Fibroblast of lung (primary cell): ENCODE measurements at regions not wholly inside any gene's neighbourhood (a gene's known extent, or its start where the extent isn't known, plus 50 kb on each side); places are given as distances from the start of the nearest gene placed in this dataset.

Experiments
- DNase-seq, 2 donors: peaks; one replicate each; pipeline versions ENCODE4 v3.0.0 to v3.0.0-alpha.2; 2010; ENCODE audit warnings: low read depth in 2 of 2
- H2AFZ ChIP-seq: 2 replicates; pipeline ENCODE4 v1.5.1; 2012; ENCODE audit warnings: low read length, control low read depth, inconsistent platforms
- H3K27ac ChIP-seq: 2 replicates; pipeline ENCODE4 v1.5.1; 2011; ENCODE audit warnings: low read length, control low read depth; ENCODE audit not compliant: insufficient read depth
- H3K27me3 ChIP-seq: 2 replicates; pipeline ENCODE4 v1.5.1; 2011; ENCODE audit warnings: mild to moderate bottlenecking, low read length; ENCODE audit not compliant: control insufficient read depth, insufficient read depth
- H3K36me3 ChIP-seq: 2 replicates; pipeline ENCODE4 v1.5.1; 2011; ENCODE audit warnings: low read length; ENCODE audit not compliant: control insufficient read depth, insufficient read depth
- H3K4me1 ChIP-seq: 2 replicates; pipeline ENCODE4 v1.5.1; 2011; ENCODE audit warnings: low read length; ENCODE audit not compliant: control insufficient read depth, insufficient read depth; ENCODE audit errors: extremely low read depth
- H3K4me2 ChIP-seq: 2 replicates; pipeline ENCODE4 v1.5.1; 2011; ENCODE audit warnings: low read length, control low read depth; ENCODE audit not compliant: insufficient read depth; ENCODE audit errors: extremely low read depth
- H3K4me3 ChIP-seq, 4 experiments: fragments of 200-600 bp in 1 of 4; sonication (generic) in 1 of 4; replicated peaks in 1 of 4; 2 replicates each; pipeline ENCODE4 v1.5.1; 2011 to 2016; ENCODE audit warnings: low read length in 4 of 4, low read depth in 3 of 4, mild to moderate bottlenecking in 3 of 4, control low read depth in 2 of 4, inconsistent platforms in 1 of 4, mixed read lengths in 1 of 4; ENCODE audit not compliant: insufficient read depth in 1 of 4; ENCODE audit errors: control extremely low read depth in 1 of 4
- H3K79me2 ChIP-seq: 2 replicates; pipeline ENCODE4 v1.5.1; 2012; ENCODE audit warnings: mild to moderate bottlenecking, low read length, inconsistent platforms; ENCODE audit not compliant: control insufficient read depth, insufficient read depth
- H3K9ac ChIP-seq: 2 replicates; pipeline ENCODE4 v1.5.1; 2011; ENCODE audit warnings: mild to moderate bottlenecking, low read length, control low read depth; ENCODE audit not compliant: insufficient read depth
- H3K9me3 ChIP-seq: 2 replicates; pipeline ENCODE4 v1.5.1; 2012; ENCODE audit warnings: low read depth, low read length; ENCODE audit not compliant: control insufficient read depth, insufficient read depth
- H4K20me1 ChIP-seq: 2 replicates; pipeline ENCODE4 v1.5.1; 2011; ENCODE audit warnings: low read length; ENCODE audit not compliant: control insufficient read depth, insufficient read depth; ENCODE audit errors: extremely low read depth
- EZH2 ChIP-seq: IDR thresholded peaks from 2 replicates; pipeline ENCODE4 v1.5.1; 2012; ENCODE audit warnings: low read length, control low read depth, mild to moderate bottlenecking; ENCODE audit errors: missing control alignments
- TF ChIP-seq, protein P1 (sequence below), 2 donors: IDR thresholded peaks in 1 of 2; conservative IDR thresholded peaks in 1 of 2; 1 replicate in 1 of 2; 2 replicates in 1 of 2; pipeline ENCODE4 v1.5.1; 2011 to 2012; ENCODE audit warnings: low read length in 2 of 2, control low read depth in 1 of 2, inconsistent platforms in 1 of 2, low read depth in 1 of 2, mild to moderate bottlenecking in 1 of 2

DNA sequence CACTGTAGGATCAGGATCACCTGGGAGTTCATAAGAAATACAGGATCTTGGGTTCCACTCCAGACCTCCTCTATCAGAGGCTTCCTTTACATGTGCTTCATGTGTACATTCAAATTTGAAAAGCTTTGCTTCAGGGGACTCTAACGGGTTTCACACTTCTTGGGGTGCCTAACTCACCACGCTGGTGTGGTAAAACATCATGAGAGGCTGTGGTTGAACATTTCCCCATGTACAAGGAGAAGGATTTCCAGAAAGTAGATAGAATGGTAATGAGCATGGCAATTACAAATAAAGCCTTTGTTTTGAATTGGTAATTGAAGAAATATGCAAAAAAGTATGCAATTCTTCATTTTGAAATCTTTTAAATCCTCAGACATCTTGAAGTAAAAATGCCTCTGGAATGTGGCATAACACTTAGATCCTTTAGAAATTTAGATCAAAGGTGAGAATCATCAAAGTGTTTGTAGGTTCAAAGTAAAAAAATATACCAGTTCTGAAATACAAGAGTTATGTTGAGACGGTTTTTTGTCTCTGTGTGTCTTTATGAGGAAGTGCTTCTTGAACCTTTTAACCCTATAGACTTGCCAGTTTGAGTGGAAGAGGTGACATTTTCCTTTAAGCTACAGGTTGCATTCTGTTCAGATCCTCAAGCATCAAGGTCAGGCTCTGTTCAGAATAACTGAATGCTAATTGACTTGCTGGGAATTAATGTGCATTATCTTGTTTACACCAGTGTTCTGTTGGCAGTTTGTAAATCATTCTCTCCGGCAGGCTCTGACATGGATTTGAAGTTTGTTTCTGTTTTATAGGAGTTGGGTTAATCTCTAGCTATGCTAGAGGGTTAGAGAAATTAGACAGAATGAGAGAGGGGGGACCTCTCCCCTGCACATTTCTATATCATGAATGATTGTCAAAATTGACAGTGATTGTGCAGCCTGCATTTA lies 415.3 kb downstream of the MAN2A1 start:
- DNase-seq = peak in 1 of 2 donors; percentile 7
- no peaks in the 10 kb centered on the region for H3K79me2 ChIP-seq
- no peak overlapping the region for H3K4me3 ChIP-seq
- no peaks in the 10 kb centered on the region for H3K9me3 ChIP-seq
- no peaks in the 10 kb centered on the region for H3K4me1 ChIP-seq
- TF ChIP-seq, protein P1, sequence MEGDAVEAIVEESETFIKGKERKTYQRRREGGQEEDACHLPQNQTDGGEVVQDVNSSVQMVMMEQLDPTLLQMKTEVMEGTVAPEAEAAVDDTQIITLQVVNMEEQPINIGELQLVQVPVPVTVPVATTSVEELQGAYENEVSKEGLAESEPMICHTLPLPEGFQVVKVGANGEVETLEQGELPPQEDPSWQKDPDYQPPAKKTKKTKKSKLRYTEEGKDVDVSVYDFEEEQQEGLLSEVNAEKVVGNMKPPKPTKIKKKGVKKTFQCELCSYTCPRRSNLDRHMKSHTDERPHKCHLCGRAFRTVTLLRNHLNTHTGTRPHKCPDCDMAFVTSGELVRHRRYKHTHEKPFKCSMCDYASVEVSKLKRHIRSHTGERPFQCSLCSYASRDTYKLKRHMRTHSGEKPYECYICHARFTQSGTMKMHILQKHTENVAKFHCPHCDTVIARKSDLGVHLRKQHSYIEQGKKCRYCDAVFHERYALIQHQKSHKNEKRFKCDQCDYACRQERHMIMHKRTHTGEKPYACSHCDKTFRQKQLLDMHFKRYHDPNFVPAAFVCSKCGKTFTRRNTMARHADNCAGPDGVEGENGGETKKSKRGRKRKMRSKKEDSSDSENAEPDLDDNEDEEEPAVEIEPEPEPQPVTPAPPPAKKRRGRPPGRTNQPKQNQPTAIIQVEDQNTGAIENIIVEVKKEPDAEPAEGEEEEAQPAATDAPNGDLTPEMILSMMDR (conservative IDR thresholded peaks at IDR 0.05 in 1 of 2, IDR thresholded peaks at IDR 0.05 in 1 of 2; ENCODE audit: low read depth in 1 of 2, low read length in 2 of 2) = no peak
- no peak for TF ChIP-seq EZH2
- no peak overlapping the region for H3K27ac ChIP-seq
- no peaks in the 10 kb centered on the region for H3K36me3 ChIP-seq
- H2AFZ ChIP-seq = no peak overlapping the region
- H3K9ac ChIP-seq = no peak overlapping the region
- no peaks in the 10 kb centered on the region for H3K27me3 ChIP-seq
- no peak overlapping the region for H3K4me2 ChIP-seq
- no peaks in the 10 kb centered on the region for H4K20me1 ChIP-seq

DNA sequence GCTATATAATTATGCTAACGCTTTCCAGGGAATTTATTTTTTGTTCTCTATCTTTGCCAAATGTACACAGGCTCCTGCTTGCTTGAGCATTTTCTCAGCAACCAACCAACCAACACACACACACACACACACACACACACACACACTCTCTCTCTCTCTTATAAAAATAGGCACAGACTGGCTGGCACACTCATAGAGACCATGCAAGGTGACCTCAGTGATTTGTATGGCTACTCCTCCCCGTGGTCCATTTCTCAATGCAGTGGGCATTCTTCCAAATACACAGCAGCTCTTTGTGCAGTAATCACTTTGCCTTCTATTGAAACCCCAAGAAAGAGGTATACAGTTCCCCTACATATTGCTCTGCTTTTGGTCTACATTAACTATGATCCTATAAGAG lies 416.0 kb downstream of the MAN2A1 start:
- H3K79me2 ChIP-seq = no peaks in the 10 kb centered on the region
- H3K4me1 ChIP-seq = no peaks in the 10 kb centered on the region
- no peak overlapping the region for H3K4me2 ChIP-seq
- no peaks in the 10 kb centered on the region for H4K20me1 ChIP-seq
- no peak overlapping the region for H3K27ac ChIP-seq
- H3K9ac ChIP-seq = no peak overlapping the region
- DNase-seq = peak; percentile 41 to 68
- H3K4me3 ChIP-seq = no peak overlapping the region
- H3K9me3 ChIP-seq = no peaks in the 10 kb centered on the region
- no peak for TF ChIP-seq EZH2
- TF ChIP-seq, protein P1 (conservative IDR thresholded peaks at IDR 0.05 in 1 of 2, IDR thresholded peaks at IDR 0.05 in 1 of 2; ENCODE audit: low read depth in 1 of 2, low read length in 2 of 2) = no peak
- no peaks in the 10 kb centered on the region for H3K27me3 ChIP-seq
- H2AFZ ChIP-seq = no peak overlapping the region
- H3K36me3 ChIP-seq = no peaks in the 10 kb centered on the region

DNA sequence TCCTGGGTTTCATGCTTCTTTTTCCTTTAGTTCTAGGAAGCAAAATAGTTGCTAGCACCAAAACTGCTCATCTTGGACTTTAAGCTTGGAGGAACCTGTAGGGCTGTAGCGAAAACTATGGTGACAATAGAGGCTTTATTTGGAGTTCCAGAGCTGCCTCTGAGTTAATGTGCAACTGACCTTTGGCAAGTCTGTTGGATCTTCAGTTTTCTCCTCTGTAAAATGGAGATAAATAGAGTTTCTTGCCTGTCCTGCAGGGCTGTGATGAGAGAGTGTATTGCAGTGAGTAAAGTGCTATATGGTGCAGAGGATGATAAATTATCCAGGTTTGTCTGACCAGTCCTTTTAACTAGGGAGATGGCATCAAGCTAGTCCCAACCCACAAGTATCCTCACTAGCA lies 417.0 kb downstream of the MAN2A1 start:
- H3K4me2 ChIP-seq = no peak overlapping the region
- no peak overlapping the region for H3K27ac ChIP-seq
- no peaks in the 10 kb centered on the region for H4K20me1 ChIP-seq
- DNase-seq = no peak
- H3K27me3 ChIP-seq = no peaks in the 10 kb centered on the region
- TF ChIP-seq EZH2 = no peak
- TF ChIP-seq, protein P1 (conservative IDR thresholded peaks at IDR 0.05 in 1 of 2, IDR thresholded peaks at IDR 0.05 in 1 of 2; ENCODE audit: low read depth in 1 of 2, low read length in 2 of 2) = no peak
- H3K9me3 ChIP-seq = no peaks in the 10 kb centered on the region
- H3K4me3 ChIP-seq = no peak overlapping the region
- no peaks in the 10 kb centered on the region for H3K79me2 ChIP-seq
- no peak overlapping the region for H3K9ac ChIP-seq
- H2AFZ ChIP-seq = no peak overlapping the region
- H3K4me1 ChIP-seq = no peaks in the 10 kb centered on the region
- no peaks in the 10 kb centered on the region for H3K36me3 ChIP-seq
